ENCODE measurements at regions not wholly inside any gene's neighbourhood (a gene's known extent, or its start where the extent isn't known, plus 50 kb on each side); places are given as distances from the start of the nearest gene placed in this dataset.
A peak's percentile ranks its signal among the peaks of the same experiment; 100 is the strongest.

DNA sequence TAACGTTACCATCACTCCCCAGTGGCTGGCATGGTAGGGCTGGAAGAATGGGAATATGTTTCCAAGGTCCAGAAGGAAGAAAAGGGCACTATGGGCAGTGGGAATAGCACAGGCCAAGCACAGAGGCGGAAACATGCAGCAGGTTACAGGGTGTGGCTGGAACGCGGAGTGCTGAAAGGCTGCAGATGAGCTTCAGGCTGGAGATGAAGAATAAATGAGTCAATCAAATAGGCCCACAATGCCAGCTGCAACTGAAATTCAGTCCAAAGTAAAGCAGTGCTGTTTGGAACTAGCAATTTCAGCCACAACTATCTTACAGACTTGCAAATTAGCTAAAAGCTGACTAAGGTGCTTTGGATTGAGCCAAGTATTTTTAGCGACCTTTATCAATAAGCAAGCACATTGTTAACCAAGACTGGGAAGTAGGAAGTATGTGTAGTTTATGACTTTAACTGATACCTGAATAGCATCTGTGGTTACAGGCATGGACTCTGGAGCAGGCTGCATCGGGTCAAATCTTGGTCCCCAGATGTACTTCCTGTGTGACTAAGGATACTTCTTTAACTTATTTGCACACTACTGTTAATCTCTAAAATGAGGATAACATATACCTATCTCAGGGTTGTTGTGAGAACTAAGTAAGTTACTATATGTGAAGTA, 77.5 kb upstream of the CTTNBP2 start:
- Histone ChIP-seq H3K36me3 (no peaks in the 10 kb centered on the region), H3K4me1 (no peaks in the 10 kb centered on the region), H3K9me3 (no peaks in the 10 kb centered on the region), H3K27ac (no peak overlapping the region), H3K4me3 (no peak overlapping the region), H3K27me3 (no peaks in the 10 kb centered on the region)
- intact Hi-C loops (cut with DNase I): no loop called here
- FAIRE-seq: no peak
- 63 to 73% methylated on average over 6 of the region's 6 CpGs for WGBS, 2 donors
- no peak for DNase-seq
- TF ChIP-seq, protein P1, sequence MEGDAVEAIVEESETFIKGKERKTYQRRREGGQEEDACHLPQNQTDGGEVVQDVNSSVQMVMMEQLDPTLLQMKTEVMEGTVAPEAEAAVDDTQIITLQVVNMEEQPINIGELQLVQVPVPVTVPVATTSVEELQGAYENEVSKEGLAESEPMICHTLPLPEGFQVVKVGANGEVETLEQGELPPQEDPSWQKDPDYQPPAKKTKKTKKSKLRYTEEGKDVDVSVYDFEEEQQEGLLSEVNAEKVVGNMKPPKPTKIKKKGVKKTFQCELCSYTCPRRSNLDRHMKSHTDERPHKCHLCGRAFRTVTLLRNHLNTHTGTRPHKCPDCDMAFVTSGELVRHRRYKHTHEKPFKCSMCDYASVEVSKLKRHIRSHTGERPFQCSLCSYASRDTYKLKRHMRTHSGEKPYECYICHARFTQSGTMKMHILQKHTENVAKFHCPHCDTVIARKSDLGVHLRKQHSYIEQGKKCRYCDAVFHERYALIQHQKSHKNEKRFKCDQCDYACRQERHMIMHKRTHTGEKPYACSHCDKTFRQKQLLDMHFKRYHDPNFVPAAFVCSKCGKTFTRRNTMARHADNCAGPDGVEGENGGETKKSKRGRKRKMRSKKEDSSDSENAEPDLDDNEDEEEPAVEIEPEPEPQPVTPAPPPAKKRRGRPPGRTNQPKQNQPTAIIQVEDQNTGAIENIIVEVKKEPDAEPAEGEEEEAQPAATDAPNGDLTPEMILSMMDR (IDR thresholded peaks at IDR 0.05): no peak
- peak in 1 of 4 donors; percentile 30 for ATAC-seq

DNA sequence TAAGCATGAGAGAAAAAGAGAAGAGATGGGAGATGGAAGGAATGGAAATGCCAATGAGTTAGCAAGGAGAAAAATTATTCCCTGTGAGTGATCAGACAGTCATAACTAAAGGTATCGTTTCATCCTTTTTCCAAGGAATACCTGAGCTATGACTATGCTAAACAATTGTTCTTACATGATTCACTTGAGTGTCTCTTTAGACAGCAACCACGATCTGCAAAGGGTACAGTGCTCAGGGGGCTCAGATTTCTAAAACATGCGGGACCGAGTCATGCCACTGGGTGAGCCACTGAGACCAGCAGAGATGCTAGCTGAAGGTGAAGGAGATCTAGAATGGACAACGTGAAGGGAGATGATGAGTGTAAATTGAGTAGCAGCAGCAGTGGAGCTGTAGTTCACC, 78.0 kb upstream of the CTTNBP2 start:
- H3K9me3 ChIP-seq: no peaks in the 10 kb centered on the region
- ATAC-seq: peak in 1 of 4 donors; percentile 17
- 67 to 74% methylated on average over 5 of the region's 5 CpGs for WGBS, 2 donors
- H3K36me3 ChIP-seq: no peaks in the 10 kb centered on the region
- no peak for FAIRE-seq
- intact Hi-C loops (cut with DNase I): no loop called here
- H3K27me3 ChIP-seq: no peaks in the 10 kb centered on the region
- no peaks in the 10 kb centered on the region for H3K4me1 ChIP-seq
- TF ChIP-seq, protein P1 (IDR thresholded peaks at IDR 0.05): no peak
- DNase-seq: no peak
- no peak overlapping the region for H3K4me3 ChIP-seq
- H3K27ac ChIP-seq: no peak overlapping the region

DNA sequence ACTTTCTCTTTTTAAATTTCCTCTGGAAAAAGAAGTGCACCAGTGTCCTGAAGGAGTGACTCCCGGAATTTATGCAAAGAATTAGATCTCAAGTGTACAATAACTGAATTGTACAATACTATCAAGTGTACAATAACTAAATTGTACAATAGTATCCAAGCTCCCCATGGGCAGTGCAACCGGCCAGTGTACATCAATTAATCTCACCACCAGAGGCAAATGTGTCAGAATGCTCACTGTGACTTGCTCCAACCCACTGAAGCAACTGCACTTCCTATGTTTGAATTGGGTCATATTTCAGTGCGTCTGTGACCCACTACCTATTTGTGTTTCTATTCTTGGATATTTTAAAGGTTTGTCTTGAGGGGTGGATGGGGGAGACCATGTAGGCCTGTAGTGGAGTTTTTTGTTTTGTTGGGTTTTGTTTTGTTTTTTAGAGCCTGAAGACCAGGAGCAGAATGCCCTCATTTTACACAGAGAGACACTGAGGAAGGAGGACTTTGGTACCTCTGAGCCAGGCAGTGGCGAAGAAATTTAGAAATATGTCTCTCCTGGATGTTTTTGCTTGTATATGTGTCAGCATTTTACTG, 78.5 kb upstream of the CTTNBP2 start:
- Histone ChIP-seq H3K4me3 (no peak overlapping the region), H3K4me1 (no peaks in the 10 kb centered on the region), H3K27ac (peak overlapping the region in 1 of 4 donors; percentile 7), H3K36me3 (no peaks in the 10 kb centered on the region), H3K27me3 (no peaks in the 10 kb centered on the region), H3K9me3 (no peaks in the 10 kb centered on the region)
- TF ChIP-seq, protein P1 (IDR thresholded peaks at IDR 0.05): no peak
- FAIRE-seq: no peak
- ATAC-seq: peak; percentile 53 to 82 (median 66)
- intact Hi-C loops (cut with DNase I): no loop called here
- 39 to 43% methylated on average over 4 of the region's 4 CpGs for WGBS, 2 donors
- DNase-seq: no peak

DNA sequence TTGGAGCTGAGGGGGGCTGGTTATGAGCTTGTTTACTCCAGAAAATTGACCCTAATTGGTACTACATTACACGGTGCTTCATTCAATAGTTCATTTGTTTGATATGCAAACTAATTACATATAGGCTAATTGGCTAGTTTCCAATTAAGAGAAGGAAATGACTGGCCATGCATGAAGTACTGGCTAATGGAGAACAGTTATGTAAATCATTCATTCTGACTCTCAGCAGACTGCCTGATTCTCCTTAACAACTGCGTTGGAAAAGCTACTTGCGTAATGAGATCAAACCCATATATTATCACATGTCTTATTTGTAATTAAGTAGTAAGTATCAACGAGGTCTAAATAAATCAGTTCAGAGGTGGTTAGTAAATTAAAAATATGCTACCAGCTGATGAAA, 81.8 kb upstream of the CTTNBP2 start:
- Histone ChIP-seq H3K36me3 (no peaks in the 10 kb centered on the region), H3K27ac (no peak overlapping the region), H3K9me3 (no peaks in the 10 kb centered on the region), H3K4me3 (no peak overlapping the region), H3K27me3 (no peaks in the 10 kb centered on the region), H3K4me1 (no peaks in the 10 kb centered on the region)
- intact Hi-C loops (cut with DNase I): no loop called here
- FAIRE-seq (no peak), DNase-seq (no peak), ATAC-seq (no peak)
- 64 to 65% methylated on average over 4 of the region's 4 CpGs for WGBS, 2 donors
- TF ChIP-seq, protein P1 (IDR thresholded peaks at IDR 0.05): no peak

DNA sequence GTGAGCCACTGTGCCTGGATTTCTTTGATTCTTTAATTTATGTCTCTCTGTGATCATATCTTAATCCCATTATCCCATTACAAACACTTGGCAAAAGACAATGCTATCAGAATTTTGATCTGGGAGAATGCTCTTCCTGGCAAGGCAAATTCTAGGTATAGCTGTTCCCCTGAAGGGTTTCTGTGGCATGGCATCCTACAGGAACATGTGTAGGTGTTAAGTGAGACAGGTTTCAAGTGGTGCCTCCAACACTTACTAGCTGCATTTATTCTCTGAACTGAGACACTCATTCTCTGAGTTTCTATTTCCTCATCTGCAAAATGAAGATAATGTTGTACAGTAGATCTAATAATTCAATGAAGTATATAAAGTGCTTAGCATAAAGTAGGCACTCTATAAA, 87.1 kb upstream of the CTTNBP2 start:
- TF ChIP-seq, protein P1 (IDR thresholded peaks at IDR 0.05): no peak
- intact Hi-C loops (cut with DNase I): no loop called here
- Histone ChIP-seq H3K27ac (no peak overlapping the region), H3K9me3 (no peaks in the 10 kb centered on the region), H3K27me3 (no peaks in the 10 kb centered on the region), H3K4me1 (no peaks in the 10 kb centered on the region), H3K4me3 (no peak overlapping the region), H3K36me3 (no peaks in the 10 kb centered on the region)
- no peak for FAIRE-seq
- no peak for DNase-seq
- ATAC-seq: no peak
